ENCODE measurements at regions not wholly inside any gene's neighbourhood (a gene's known extent, or its start where the extent isn't known, plus 50 kb on each side); places are given as distances from the start of the nearest gene placed in this dataset.

- Histone ChIP-seq H3K4me1 (no peaks in the 10 kb centered on the region), H3K27ac (no peak overlapping the region), H3K4me3 (no peak overlapping the region), H3K9me3 (no peaks in the 10 kb centered on the region), H3K27me3 (no peaks in the 10 kb centered on the region), H3K36me3 (no peaks in the 10 kb centered on the region)
- TF ChIP-seq POLR2AphosphoS5 (IDR thresholded peaks at IDR 0.05) (no peak), CTCF (IDR thresholded peaks at IDR 0.05) (no peak), POLR2A (IDR thresholded peaks at IDR 0.05) (no peak)
- intact Hi-C loops (cut with DNase I; ENCODE audit: low total_unique reads) = no loop called here
- DNase-seq (ENCODE audit: low spot score in 2 of 2) = no peak
Observed at GRCh38 chr12:93316623-93316971, 61.1 kb upstream of the NUDT4 start.

- DNase-seq (ENCODE audit: low spot score in 2 of 2) = no peak
- Histone ChIP-seq H3K27ac (no peak overlapping the region), H3K4me3 (no peak overlapping the region), H3K4me1 (no peaks in the 10 kb centered on the region), H3K36me3 (no peaks in the 10 kb centered on the region), H3K9me3 (no peaks in the 10 kb centered on the region), H3K27me3 (no peaks in the 10 kb centered on the region)
- intact Hi-C loops (cut with DNase I; ENCODE audit: low total_unique reads) = no loop called here
- TF ChIP-seq POLR2A (IDR thresholded peaks at IDR 0.05) = no peak
Observed at GRCh38 chr12:93317227-93317626, 60.5 kb upstream of the NUDT4 start.

GRCh38 chr12:93318720-93319522, 58.8 kb upstream of the NUDT4 start:
- intact Hi-C loops (cut with DNase I; ENCODE audit: low total_unique reads) = no loop called here
- no peaks in the 10 kb centered on the region for H3K9me3 ChIP-seq
- H3K4me1 ChIP-seq = no peaks in the 10 kb centered on the region
- no peak overlapping the region for H3K27ac ChIP-seq
- no peak for DNase-seq (ENCODE audit: low spot score in 2 of 2)
- no peaks in the 10 kb centered on the region for H3K27me3 ChIP-seq
- H3K36me3 ChIP-seq = no peaks in the 10 kb centered on the region
- H3K4me3 ChIP-seq = no peak overlapping the region
- no peak for TF ChIP-seq POLR2AphosphoS5 (IDR thresholded peaks at IDR 0.05)

GRCh38 chr12:93319523-93320050, 58.1 kb upstream of the NUDT4 start:
- Histone ChIP-seq H3K4me3 (no peak overlapping the region), H3K27ac (no peak overlapping the region), H3K27me3 (no peaks in the 10 kb centered on the region), H3K4me1 (no peaks in the 10 kb centered on the region), H3K36me3 (no peaks in the 10 kb centered on the region), H3K9me3 (no peaks in the 10 kb centered on the region)
- no peak for DNase-seq (ENCODE audit: low spot score in 2 of 2)
- TF ChIP-seq CTCF (IDR thresholded peaks at IDR 0.05) (no peak), POLR2A (IDR thresholded peaks at IDR 0.05) (no peak), POLR2AphosphoS5 (IDR thresholded peaks at IDR 0.05) (no peak)
- intact Hi-C loops (cut with DNase I; ENCODE audit: low total_unique reads) = no loop called here

GRCh38 chr12:93322784-93323183, 54.9 kb upstream of the NUDT4 start:
- intact Hi-C loops (cut with DNase I; ENCODE audit: low total_unique reads) = no loop called here
- no peak overlapping the region for H3K4me3 ChIP-seq
- no peaks in the 10 kb centered on the region for H3K4me1 ChIP-seq
- no peak for DNase-seq (ENCODE audit: low spot score in 2 of 2)
- no peaks in the 10 kb centered on the region for H3K9me3 ChIP-seq
- TF ChIP-seq POLR2AphosphoS5 (IDR thresholded peaks at IDR 0.05) (no peak), CTCF (IDR thresholded peaks at IDR 0.05) (no peak), POLR2A (IDR thresholded peaks at IDR 0.05) (no peak)
- H3K27me3 ChIP-seq = no peaks in the 10 kb centered on the region
- no peaks in the 10 kb centered on the region for H3K36me3 ChIP-seq
- H3K27ac ChIP-seq = no peak overlapping the region

GRCh38 chr12:93323625-93324329, 53.9 kb upstream of the NUDT4 start:
- no peaks in the 10 kb centered on the region for H3K27me3 ChIP-seq
- H3K4me1 ChIP-seq = no peaks in the 10 kb centered on the region
- intact Hi-C loops (cut with DNase I; ENCODE audit: low total_unique reads) = no loop called here
- no peak overlapping the region for H3K27ac ChIP-seq
- H3K4me3 ChIP-seq = no peak overlapping the region
- TF ChIP-seq CTCF (IDR thresholded peaks at IDR 0.05) (no peak), POLR2A (IDR thresholded peaks at IDR 0.05) (no peak), POLR2AphosphoS5 (IDR thresholded peaks at IDR 0.05) (no peak)
- H3K9me3 ChIP-seq = no peaks in the 10 kb centered on the region
- no peaks in the 10 kb centered on the region for H3K36me3 ChIP-seq
- no peak for DNase-seq (ENCODE audit: low spot score in 2 of 2)

All from breast epithelium (tissue), 4 donors.